ENCODE measurements at regions not wholly inside any gene's neighbourhood (a gene's known extent, or its start where the extent isn't known, plus 50 kb on each side); places are given as distances from the start of the nearest gene placed in this dataset.

DNA sequence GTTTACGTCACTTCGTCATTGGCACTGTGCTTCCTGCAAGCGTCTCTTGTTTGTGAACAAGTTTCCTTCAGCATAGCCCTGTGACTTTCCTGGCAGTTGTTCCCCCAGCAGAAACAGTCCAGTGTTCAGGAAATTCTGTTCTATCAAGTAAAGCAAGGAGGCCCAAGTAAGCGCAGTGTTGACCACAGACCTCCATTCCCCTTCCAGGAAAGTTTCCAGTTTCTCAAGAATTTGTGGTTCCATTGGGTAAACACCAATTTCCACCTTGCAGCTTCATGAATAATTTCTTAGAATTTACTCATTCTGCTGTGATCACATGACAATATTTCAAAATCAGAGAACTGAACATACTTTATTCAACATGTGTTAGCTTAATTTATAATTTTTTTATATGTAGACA lies 88.5 kb upstream of the ETV3 start:
- H3K27ac Mint-ChIP-seq = no peak overlapping the region
- peaks cover 27% of the 10 kb centered on the region for H3K9me3 Mint-ChIP-seq
- no peak for DNase-seq (ENCODE audit: low spot score in 2 of 2, unreplicated experiment in 2 of 2)
- H3K36me3 Mint-ChIP-seq = peaks cover 2% of the 10 kb centered on the region
- peaks cover 10% of the 10 kb centered on the region for H3K4me1 Mint-ChIP-seq
- TF ChIP-seq, protein P1, sequence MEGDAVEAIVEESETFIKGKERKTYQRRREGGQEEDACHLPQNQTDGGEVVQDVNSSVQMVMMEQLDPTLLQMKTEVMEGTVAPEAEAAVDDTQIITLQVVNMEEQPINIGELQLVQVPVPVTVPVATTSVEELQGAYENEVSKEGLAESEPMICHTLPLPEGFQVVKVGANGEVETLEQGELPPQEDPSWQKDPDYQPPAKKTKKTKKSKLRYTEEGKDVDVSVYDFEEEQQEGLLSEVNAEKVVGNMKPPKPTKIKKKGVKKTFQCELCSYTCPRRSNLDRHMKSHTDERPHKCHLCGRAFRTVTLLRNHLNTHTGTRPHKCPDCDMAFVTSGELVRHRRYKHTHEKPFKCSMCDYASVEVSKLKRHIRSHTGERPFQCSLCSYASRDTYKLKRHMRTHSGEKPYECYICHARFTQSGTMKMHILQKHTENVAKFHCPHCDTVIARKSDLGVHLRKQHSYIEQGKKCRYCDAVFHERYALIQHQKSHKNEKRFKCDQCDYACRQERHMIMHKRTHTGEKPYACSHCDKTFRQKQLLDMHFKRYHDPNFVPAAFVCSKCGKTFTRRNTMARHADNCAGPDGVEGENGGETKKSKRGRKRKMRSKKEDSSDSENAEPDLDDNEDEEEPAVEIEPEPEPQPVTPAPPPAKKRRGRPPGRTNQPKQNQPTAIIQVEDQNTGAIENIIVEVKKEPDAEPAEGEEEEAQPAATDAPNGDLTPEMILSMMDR (IDR thresholded peaks at IDR 0.05; ENCODE audit: unreplicated experiment) = no peak
- no peaks in the 10 kb centered on the region for H3K27me3 Mint-ChIP-seq (ENCODE audit: low read depth)
- no peak overlapping the region for H3K4me3 Mint-ChIP-seq

DNA sequence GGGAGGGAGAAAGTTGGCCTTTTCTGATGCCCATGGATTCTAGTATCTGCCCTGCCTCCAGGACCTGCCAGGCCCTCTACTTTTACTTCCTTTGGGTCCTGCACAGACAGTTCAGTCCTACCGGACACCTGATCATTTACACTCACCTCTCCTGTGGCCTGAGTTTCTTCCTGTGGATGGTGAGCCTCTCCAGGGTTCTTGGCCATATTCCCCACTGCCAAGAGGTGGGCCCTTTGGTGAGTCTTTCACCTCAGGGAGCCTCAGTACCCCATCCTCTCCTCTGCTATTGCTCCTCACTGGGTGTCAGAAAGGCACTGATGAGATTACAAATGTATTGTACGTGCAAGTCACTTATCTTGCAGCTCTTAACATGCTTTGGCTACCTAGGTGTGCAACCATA lies 81.4 kb upstream of the ETV3 start:
- DNase-seq (ENCODE audit: low spot score in 2 of 2, unreplicated experiment in 2 of 2) = no peak
- TF ChIP-seq, protein P1 (IDR thresholded peaks at IDR 0.05; ENCODE audit: unreplicated experiment) = no peak

DNA sequence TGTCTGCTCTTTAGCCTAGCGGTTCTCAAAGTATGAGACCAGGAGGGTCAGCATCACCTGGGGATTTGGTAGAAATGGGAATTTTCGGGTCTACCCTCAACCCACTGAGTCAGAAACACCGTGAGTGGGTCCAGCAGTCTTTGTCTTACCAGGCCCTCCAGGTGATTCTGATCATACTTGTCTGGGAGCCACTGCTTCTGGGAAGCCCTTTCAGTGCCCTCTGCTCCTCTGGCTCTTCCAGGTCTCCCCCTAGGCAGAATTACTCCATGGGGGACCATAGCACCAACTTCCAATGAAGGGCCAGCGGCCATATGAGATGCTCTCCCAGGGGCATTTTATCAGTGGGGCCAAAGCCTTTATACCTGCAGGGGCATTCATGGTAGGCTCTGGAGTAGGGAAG lies 81.0 kb upstream of the ETV3 start:
- Mint-ChIP-seq H3K27ac (no peak overlapping the region), H3K36me3 (peaks cover 2% of the 10 kb centered on the region), H3K27me3 (ENCODE audit: low read depth) (no peaks in the 10 kb centered on the region), H3K9me3 (peaks cover 23% of the 10 kb centered on the region), H3K4me3 (no peak overlapping the region), H3K4me1 (no peaks in the 10 kb centered on the region)
- TF ChIP-seq, protein P1 (IDR thresholded peaks at IDR 0.05; ENCODE audit: unreplicated experiment) = no peak
- no peak for DNase-seq (ENCODE audit: low spot score in 2 of 2, unreplicated experiment in 2 of 2)

More for the DNA sequence above, 81.4 kb upstream of the ETV3 start:
- Mint-ChIP-seq H3K36me3 (peaks cover 2% of the 10 kb centered on the region), H3K9me3 (peaks cover 22% of the 10 kb centered on the region), H3K4me1 (no peaks in the 10 kb centered on the region), H3K27ac (no peak overlapping the region), H3K27me3 (ENCODE audit: low read depth) (no peaks in the 10 kb centered on the region), H3K4me3 (no peak overlapping the region)

DNA sequence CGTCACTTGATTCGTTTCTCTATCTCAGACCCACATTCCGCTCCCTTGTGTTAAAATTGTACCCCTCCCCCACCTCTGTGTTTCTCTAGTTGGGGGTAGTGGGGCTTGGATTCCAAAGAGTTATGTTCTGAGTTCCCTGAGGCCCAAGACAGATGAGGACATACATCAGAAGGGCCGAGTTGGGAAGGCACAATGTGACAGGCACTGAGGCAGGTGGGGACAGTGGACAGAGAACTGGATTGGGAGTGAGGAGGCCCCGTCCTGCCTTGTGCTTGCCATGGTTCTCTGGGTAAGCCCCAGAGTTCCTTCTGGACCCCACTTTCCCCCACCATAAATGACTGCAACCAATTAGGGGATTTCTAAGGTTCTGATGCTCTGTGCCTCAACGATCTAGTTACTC lies 80.5 kb upstream of the ETV3 start:
- Mint-ChIP-seq H3K27me3 (ENCODE audit: low read depth) (no peaks in the 10 kb centered on the region), H3K4me1 (no peaks in the 10 kb centered on the region), H3K36me3 (peaks cover 6% of the 10 kb centered on the region), H3K4me3 (no peak overlapping the region), H3K9me3 (peaks cover 24% of the 10 kb centered on the region), H3K27ac (no peak overlapping the region)
- TF ChIP-seq, protein P1 (IDR thresholded peaks at IDR 0.05; ENCODE audit: unreplicated experiment) = no peak
- no peak for DNase-seq (ENCODE audit: low spot score in 2 of 2, unreplicated experiment in 2 of 2)

DNA sequence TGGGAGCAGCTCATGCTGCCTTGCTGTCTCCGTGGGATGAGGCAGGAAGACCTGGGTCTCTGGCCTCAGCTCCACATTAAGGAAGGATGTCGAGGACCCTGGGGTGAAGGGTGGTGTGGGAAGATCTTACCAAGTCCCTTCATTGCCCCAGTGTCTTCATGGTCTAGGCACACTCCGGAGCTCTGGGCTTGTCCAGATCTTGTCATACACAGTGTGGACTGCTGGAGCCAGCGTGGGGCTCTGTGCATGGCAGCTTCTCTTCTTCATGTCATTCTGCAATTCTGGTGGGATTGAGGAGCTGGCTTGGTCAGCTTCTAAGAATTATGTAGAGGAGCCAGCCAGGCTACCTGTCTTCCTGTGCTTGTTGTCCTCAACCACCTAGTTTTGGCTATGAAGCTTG lies 79.3 kb upstream of the ETV3 start:
- DNase-seq (ENCODE audit: low spot score in 2 of 2, unreplicated experiment in 2 of 2) = no peak
- TF ChIP-seq, protein P1 (IDR thresholded peaks at IDR 0.05; ENCODE audit: unreplicated experiment) = no peak
- no peaks in the 10 kb centered on the region for H3K27me3 Mint-ChIP-seq (ENCODE audit: low read depth)

DNA sequence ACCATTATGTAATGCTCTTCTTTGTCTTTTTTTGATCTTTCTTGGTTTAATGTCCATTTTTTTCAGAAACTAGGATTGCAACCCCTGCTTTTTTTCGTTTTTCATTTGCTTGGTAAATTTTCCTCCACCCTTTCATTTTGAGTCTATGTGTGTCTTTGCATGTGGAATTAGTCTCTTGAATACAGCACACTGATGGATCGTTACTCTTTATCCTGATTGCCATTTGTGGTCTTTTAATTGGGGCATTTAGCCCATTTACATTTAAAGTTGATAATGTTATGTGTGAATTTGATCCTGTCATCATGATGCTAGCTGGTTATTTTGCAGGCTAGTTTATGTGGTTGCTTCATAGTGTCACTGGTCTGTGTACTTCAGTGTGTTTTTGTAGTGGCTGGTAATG lies 75.6 kb upstream of the ETV3 start:
- Mint-ChIP-seq H3K27me3 (ENCODE audit: low read depth) (no peaks in the 10 kb centered on the region), H3K27ac (no peak overlapping the region), H3K4me1 (no peaks in the 10 kb centered on the region)

More for the DNA sequence above, 79.3 kb upstream of the ETV3 start:
- Mint-ChIP-seq H3K9me3 (peaks cover 32% of the 10 kb centered on the region), H3K27ac (no peak overlapping the region), H3K4me1 (no peaks in the 10 kb centered on the region), H3K36me3 (peaks cover 9% of the 10 kb centered on the region), H3K4me3 (no peak overlapping the region)

More for the DNA sequence above, 75.6 kb upstream of the ETV3 start:
- TF ChIP-seq, protein P1 (IDR thresholded peaks at IDR 0.05; ENCODE audit: unreplicated experiment) = no peak
- no peak overlapping the region for H3K4me3 Mint-ChIP-seq
- H3K9me3 Mint-ChIP-seq = peaks cover 42% of the 10 kb centered on the region
- H3K36me3 Mint-ChIP-seq = peaks cover 9% of the 10 kb centered on the region
- no peak for DNase-seq (ENCODE audit: low spot score in 2 of 2, unreplicated experiment in 2 of 2)
